IPS DF 4.7 (cell line): ENCODE measurements at regions not wholly inside any gene's neighbourhood (a gene's known extent, or its start where the extent isn't known, plus 50 kb on each side); places are given as distances from the start of the nearest gene placed in this dataset.
"Not testable (repeated sequence)": the region's sequence is repeated elsewhere in the genome, so short reads cannot be mapped to it uniquely, and the experiment has no call there.

Experiments
- DNase-seq: peaks from one replicate; pipeline ENCODE4 v3.0.0-alpha.2; 2013; ENCODE audit warnings: low spot score; ENCODE audit errors: extremely low read depth

DNA sequence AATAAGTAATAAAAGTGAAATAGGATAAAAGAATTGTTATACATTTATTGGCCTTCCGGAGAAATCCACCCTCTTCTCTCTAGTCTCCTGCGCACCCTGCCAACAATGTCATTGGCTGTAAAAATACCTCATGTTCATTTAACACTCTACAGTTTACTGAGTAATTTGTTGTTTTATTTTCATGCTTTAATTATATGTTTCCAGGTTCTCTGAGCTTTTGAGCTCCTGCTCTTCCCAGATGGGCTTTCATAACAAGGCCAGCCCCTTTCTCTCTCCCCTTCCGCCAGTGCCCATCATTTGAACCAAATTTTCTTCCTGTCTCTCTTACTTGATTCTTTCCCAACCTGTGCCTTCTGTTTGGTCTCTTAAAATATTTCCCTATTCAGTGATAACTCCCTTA is 144.6 kb upstream of the PRSS1 start:
- no peak for DNase-seq

DNA sequence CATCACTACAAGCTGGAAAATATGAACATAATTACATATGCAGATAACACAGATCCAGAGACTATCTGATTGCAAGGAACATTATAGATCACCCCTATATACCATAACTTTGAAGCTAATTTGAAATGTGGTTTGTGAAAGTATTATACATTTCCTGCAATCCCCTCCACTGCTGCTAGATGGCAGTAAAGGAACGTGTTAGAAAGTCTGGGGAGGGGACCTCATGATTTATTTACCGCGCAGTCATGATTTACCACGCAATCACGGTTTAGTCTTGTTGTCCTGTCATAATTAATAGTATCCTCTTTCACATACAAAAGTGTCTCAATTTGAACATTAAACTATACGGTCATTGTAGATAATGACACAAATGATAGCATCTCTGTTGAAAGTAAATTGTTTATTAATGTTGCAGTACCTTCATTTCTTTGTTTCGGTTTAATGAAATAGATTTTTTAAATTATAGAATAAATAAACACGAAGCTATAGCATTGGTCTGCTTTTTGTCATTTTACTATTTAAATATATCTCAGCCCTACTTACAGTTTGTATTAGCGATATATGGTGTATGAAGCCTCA is 145.3 kb upstream of the PRSS1 start:
- DNase-seq, result peak; percentile 25

- DNase-seq, result no peak
Observed at GRCh38 chr7:142602756-142603155, 146.5 kb upstream of the PRSS1 start.

DNA sequence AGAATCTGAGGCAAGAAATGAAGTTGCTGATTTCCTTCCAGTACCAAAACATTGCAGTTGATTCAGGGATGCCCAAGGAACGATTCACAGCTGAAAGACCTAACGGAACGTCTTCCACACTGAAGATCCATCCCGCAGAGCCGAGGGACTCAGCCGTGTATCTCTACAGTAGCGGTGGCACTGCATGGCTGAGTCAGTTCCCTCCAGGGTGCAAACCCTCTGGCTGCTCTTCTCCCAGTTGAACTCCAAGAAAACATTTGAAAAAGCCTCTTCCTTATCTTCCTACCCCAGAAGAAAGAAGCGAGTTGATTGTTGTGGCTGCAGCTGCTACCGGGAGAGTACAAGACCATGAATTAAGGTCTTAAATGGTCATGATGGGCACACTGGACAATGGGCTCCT is 147.1 kb upstream of the PRSS1 start:
- no peak for DNase-seq

DNA sequence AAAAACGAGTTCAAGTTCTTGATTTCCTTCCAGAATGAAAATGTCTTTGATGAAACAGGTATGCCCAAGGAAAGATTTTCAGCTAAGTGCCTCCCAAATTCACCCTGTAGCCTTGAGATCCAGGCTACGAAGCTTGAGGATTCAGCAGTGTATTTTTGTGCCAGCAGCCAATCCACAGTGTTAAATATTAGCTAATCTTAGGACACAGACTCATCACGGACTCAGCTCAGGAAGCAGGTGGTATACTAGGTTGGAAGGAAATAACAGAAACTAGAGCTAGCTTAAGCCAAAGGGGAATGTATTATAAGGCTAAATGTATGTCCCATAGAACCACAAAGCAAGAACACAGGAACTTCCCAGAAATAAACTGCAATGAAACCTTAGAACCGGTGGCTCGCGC is 151.0 kb upstream of the PRSS1 start:
- DNase-seq, result no peak

- DNase-seq, result no peak
Observed at GRCh38 chr7:142597547-142597946, 151.7 kb upstream of the PRSS1 start.

GRCh38 chr7:142595816-142596516 is 153.3 kb upstream of the PRSS1 start:
- no peak for DNase-seq

GRCh38 chr7:142594078-142594477 is 155.2 kb upstream of the PRSS1 start:
- DNase-seq, result no peak

GRCh38 chr7:142593106-142593505 is 156.2 kb upstream of the PRSS1 start:
- no peak for DNase-seq

DNA sequence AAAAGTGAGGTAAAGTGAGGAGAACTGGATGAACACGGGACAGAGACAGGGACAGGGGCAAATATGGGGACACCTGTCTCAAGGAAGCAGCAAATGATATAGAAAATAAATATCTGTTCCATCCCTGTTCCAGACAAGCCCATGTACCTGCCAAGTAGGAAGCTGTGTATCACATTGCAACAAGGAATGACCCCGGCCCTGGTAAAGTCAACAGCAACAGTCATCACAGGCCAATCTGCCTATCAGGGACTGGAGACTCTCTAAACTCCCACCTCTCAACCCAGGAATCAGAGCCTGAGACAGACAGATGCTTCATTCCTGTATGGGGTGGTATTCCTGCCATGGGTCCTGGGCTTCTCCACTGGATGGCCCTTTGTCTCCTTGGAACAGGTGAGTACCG is 156.6 kb upstream of the PRSS1 start:
- no peak for DNase-seq

DNA sequence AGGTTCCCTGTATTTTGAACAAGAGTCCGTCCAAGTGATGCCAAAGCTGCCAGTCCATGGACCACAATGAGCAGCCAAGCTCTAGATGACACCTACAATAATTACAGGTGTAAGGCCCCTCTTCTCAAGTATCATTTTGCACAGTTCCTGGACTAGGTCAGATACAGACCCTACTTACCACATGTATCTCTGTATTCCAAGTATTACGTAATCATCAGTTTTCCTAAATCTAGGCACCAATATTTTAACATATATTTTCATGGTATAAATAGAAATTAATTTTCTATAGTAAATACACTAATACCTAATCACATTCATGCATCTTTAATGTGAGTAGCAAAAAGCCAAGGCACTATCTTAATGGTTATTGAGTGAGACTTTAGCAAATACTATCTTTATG is 157.0 kb upstream of the PRSS1 start:
- DNase-seq, result no peak

DNA sequence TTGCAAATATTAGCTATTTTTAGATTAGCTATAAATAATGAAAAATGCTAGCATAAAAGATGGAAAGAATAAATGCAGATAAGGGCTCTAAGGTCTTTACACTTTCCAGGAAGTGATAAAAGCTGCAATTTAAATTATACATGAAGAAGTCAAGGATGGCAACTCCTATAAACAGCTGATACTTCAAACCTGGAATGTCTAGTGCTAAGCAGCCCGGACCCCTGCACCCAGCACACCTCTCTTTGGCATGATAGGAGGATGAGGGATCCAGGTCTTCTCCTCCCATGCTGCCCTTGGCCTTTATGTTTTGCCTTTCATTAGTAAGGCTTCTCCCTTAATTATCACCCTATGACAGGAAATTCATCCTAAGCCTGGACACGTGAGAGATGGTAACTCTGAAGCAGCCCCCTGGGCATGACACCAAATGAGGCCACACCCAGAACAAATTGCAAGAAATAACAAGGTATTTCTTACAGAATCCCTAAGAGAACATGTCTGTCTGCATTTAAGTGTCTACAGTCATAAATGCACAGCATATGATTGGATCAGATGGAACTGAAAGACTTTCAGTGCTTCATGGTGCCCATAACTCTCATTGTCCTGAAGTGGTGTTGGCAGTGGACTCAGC is 158.3 kb upstream of the PRSS1 start:
- DNase-seq, result no peak

- DNase-seq, result no peak
Observed at GRCh38 chr7:142590077-142590476, 159.2 kb upstream of the PRSS1 start.

- DNase-seq, result peak; percentile 38
Observed at GRCh38 chr7:142587578-142588191, 161.6 kb upstream of the PRSS1 start.

GRCh38 chr7:142586611-142587010 is 162.7 kb upstream of the PRSS1 start:
- DNase-seq, result no peak

GRCh38 chr7:142585425-142585824 is 163.8 kb upstream of the PRSS1 start:
- DNase-seq, result no peak

DNA sequence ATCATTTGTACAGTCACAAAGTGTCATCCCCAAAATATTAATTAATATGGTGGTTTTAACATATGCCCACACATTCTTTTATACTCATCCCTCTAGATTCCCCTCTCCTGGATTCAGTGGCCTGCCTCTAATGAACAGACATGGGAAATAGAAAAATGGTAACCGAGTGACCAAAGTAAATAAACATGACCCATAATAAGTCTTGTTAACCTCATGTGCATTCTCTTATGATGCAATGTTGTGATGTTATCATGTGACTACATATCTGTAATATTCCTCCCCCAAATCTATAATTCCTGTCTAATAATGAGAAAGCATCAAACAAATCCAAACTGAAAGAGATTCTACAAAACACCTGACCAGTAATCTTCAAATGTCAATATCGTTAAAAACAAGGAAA is 164.5 kb upstream of the PRSS1 start:
- DNase-seq, result no peak

GRCh38 chr7:142583446-142583845 is 165.8 kb upstream of the PRSS1 start:
- DNase-seq, result no peak

- DNase-seq, result no peak
Observed at GRCh38 chr7:142582351-142582750, 166.9 kb upstream of the PRSS1 start.

DNA sequence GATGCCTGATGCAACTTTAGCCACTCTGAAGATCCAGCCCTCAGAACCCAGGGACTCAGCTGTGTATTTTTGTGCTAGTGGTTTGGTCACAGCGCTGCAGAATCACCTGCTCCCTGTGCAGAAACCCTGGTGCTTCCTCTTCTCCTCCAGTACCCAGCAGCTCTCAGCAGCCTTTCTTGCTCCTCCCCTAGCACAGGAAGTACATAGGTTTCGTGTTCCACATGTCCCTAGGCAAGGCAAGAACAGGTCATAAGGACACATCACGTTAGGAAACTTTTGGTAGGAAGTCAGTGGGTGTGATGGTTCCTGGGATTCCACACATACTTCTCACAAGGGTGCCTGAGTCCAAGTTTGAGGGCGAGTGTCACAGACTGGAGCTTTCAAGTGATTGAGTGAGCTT is 167.9 kb upstream of the PRSS1 start:
- no peak for DNase-seq

DNA sequence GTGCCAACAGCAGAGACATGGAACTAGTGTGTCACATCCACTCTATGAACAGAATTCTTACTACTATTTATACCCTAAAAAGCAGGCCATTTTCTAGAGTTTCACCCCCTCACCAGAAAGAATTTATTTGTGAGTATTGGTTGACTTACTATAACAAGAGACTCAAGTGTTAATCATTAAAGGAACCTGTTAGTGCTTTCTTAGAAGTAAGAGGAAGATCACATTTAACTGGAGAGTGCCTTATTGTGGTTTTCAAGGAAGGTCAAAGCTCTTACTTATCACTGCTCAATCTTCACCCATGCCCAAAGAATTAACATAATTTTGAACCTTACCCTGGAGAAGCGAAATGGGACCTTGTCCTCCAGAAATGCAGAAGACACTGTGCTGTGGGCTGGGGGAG is 169.3 kb upstream of the PRSS1 start:
- no peak for DNase-seq

GRCh38 chr7:142575351-142575750 is 173.9 kb upstream of the PRSS1 start:
- not testable (repeated sequence) for DNase-seq

- no peak for DNase-seq
Observed at GRCh38 chr7:142571581-142571980, 177.7 kb upstream of the PRSS1 start.
